Ovary (tissue), 3 donors: ENCODE measurements at regions not wholly inside any gene's neighbourhood (a gene's known extent, or its start where the extent isn't known, plus 50 kb on each side); places are given as distances from the start of the nearest gene placed in this dataset.

ENCODE experiments used
- POLR2A ChIP-seq: fragments of 450-650 bp; IDR thresholded peaks from one replicate; pipeline ENCODE4 v1.6.1; 2017; ENCODE audit warnings: antibody characterized with exemption, mild to moderate bottlenecking, moderate library complexity
- TF ChIP-seq, protein P1 (sequence below), 3 donors: fragments of 450-650 bp in 2 of 3; fragments of 200-600 bp in 1 of 3; IDR thresholded peaks; one replicate each; pipeline versions ENCODE4 v1.5.1 to v1.8.0; 2016 to 2022; ENCODE audit warnings: antibody characterized with exemption in 3 of 3, mild to moderate bottlenecking in 1 of 3
- donor health status: DM: no; HTN: no; CAD: no.

DNA sequence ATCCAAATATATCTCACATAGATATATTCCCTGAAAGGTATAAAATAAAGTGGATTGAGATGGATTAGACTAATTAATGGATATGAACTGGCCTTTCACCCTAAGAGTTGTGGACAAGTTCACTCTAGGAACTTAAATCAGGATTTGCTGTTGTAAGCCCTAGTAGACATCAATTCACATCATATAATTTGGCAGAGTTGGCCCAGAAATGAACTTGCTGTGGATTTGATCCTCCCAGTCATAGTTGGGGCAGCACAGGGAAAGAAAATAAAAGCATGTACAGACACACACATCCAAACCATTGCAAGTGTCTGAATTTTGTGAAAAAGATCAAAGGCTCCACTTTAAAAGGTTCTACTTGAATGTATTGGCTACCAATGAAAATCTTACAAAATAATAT lies 734.7 kb upstream of the NR2F2 start:
- TF ChIP-seq, protein P1, sequence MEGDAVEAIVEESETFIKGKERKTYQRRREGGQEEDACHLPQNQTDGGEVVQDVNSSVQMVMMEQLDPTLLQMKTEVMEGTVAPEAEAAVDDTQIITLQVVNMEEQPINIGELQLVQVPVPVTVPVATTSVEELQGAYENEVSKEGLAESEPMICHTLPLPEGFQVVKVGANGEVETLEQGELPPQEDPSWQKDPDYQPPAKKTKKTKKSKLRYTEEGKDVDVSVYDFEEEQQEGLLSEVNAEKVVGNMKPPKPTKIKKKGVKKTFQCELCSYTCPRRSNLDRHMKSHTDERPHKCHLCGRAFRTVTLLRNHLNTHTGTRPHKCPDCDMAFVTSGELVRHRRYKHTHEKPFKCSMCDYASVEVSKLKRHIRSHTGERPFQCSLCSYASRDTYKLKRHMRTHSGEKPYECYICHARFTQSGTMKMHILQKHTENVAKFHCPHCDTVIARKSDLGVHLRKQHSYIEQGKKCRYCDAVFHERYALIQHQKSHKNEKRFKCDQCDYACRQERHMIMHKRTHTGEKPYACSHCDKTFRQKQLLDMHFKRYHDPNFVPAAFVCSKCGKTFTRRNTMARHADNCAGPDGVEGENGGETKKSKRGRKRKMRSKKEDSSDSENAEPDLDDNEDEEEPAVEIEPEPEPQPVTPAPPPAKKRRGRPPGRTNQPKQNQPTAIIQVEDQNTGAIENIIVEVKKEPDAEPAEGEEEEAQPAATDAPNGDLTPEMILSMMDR (IDR thresholded peaks at IDR 0.05), result no peak
- TF ChIP-seq POLR2A, result no peak
